Neural progenitor cell (in vitro differentiated cells): ENCODE measurements at regions not wholly inside any gene's neighbourhood (a gene's known extent, or its start where the extent isn't known, plus 50 kb on each side); places are given as distances from the start of the nearest gene placed in this dataset.

ENCODE experiments used
- DNase-seq: peaks from one replicate; pipeline ENCODE4 v3.0.0-alpha.2; 2016; ENCODE audit warnings: low spot score
- H2AFZ ChIP-seq: fragments of 200-600 bp; sonication (generic); replicated peaks from 2 replicates; pipeline ENCODE4 v1.6.1; 2016; ENCODE audit warnings: antibody characterized with exemption
- H3F3A ChIP-seq: fragments of 200-600 bp; sonication (generic); 2 replicates; pipeline ENCODE4 v1.6.1; 2016; ENCODE audit warnings: antibody characterized with exemption, low read depth
- H3K27ac ChIP-seq: fragments of 200-600 bp; sonication (generic); 2 replicates; pipeline ENCODE4 v1.5.1; 2016; ENCODE audit warnings: mild to moderate bottlenecking
- H3K27me3 ChIP-seq: fragments of 200-600 bp; sonication (generic); 2 replicates; pipeline ENCODE4 v1.6.1; 2016; ENCODE audit warnings: mild to moderate bottlenecking, moderate library complexity
- H3K36me3 ChIP-seq: fragments of 200-600 bp; sonication (generic); 2 replicates; pipeline ENCODE4 v1.5.1; 2016
- H3K4me1 ChIP-seq: fragments of 200-600 bp; sonication (generic); 2 replicates; pipeline ENCODE4 v1.6.1; 2016; ENCODE audit warnings: mixed run types
- H3K4me2 ChIP-seq: fragments of 200-600 bp; sonication (generic); 2 replicates; pipeline ENCODE4 v1.6.1; 2016
- H3K4me3 ChIP-seq: fragments of 200-600 bp; sonication (generic); 2 replicates; pipeline ENCODE4 v1.5.1; 2016
- H3K79me2 ChIP-seq: fragments of 200-600 bp; sonication (generic); 2 replicates; pipeline ENCODE4 v1.6.1; 2016; ENCODE audit warnings: low read depth
- H3K9ac ChIP-seq: fragments of 200-600 bp; sonication (generic); 2 replicates; pipeline ENCODE4 v1.6.1; 2016
- H3K9me3 ChIP-seq: fragments of 200-600 bp; sonication (generic); 2 replicates; pipeline ENCODE4 v1.5.1; 2016; ENCODE audit warnings: low read depth
- H4K20me1 ChIP-seq: fragments of 200-600 bp; sonication (generic); 2 replicates; pipeline ENCODE4 v1.6.1; 2016; ENCODE audit warnings: low read depth
- H3K27ac Mint-ChIP-seq: 3 replicates; pipeline ENCODE4 v1.8.0; 2021; ENCODE audit warnings: mixed read lengths
- H3K27me3 Mint-ChIP-seq: 2 replicates; pipeline ENCODE4 v1.8.0; 2022; ENCODE audit warnings: low read depth, mild to moderate bottlenecking, inconsistent platforms, moderate library complexity, mixed read lengths; ENCODE audit not compliant: insufficient read depth
- H3K36me3 Mint-ChIP-seq: 3 replicates; pipeline ENCODE4 v1.8.0; 2021; ENCODE audit warnings: mixed read lengths
- H3K4me1 Mint-ChIP-seq: 3 replicates; pipeline ENCODE4 v1.8.0; 2021; ENCODE audit warnings: mixed read lengths
- H3K4me3 Mint-ChIP-seq: 3 replicates; pipeline ENCODE4 v1.8.0; 2021; ENCODE audit warnings: mild to moderate bottlenecking, moderate library complexity, mixed read lengths
- H3K9me3 Mint-ChIP-seq: 3 replicates; pipeline ENCODE4 v1.8.0; 2020; ENCODE audit warnings: mixed read lengths
- EZH2 ChIP-seq: fragments of 200-600 bp; sonication (generic); IDR thresholded peaks from 2 replicates; pipeline ENCODE4 v1.6.1; 2017; ENCODE audit warnings: antibody characterized with exemption, mild to moderate bottlenecking, moderate library complexity
- EZH2phosphoT487 ChIP-seq: fragments of 200-600 bp; sonication (generic); IDR thresholded peaks from 2 replicates; pipeline ENCODE4 v1.6.1; 2017; ENCODE audit warnings: antibody characterized with exemption
- TF ChIP-seq, protein P1 (sequence below): fragments of 200-600 bp; sonication (generic); IDR thresholded peaks from 2 replicates; pipeline ENCODE4 v1.5.1; 2017; ENCODE audit warnings: antibody characterized with exemption, mild to moderate bottlenecking

DNA sequence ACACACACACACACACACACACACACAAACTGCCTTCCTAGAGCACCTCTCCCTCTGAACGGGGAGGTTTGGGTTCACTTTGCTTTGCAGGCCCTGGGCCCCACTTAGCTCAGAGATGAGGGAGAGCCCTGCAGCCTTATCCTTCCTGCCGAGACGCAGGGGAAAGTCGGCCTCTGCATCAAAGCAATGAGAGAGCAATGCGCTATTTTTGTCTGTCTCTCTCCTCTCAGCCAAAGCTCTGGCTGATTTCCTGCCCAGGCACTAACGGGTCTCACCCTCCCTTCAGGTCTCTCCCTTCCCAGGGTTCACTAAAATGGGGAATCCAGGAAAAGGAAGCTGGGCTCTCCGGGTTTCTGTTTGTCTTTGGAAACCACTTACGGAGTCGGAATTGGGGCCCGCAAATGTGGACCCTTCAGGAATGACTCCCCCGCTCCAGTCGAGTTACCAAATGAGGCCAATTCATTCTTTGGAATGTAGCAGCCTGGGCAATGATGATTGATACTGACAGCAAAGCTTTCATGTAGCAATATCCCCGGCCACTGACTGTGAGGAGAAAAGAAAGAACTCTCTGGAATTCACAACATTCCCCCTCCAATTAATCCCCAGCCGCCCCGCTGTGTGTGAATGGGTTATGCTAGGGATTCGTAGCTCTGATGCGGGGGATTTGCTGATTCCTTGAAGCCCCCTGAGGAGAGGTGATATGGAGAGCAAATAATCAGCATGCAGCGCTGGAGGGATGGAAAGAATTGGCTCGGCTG lies 61.5 kb upstream of the WLS start:
- DNase-seq, result peak; percentile 98
- Histone ChIP-seq H3K4me3 (peak overlapping the region; percentile 37), H3K27me3 (no peaks in the 10 kb centered on the region), H3K27ac (peak overlapping the region; percentile 98), H3F3A (peaks cover 54% of the 10 kb centered on the region), H3K4me1 (peaks cover 70% of the 10 kb centered on the region), H3K79me2 (no peaks in the 10 kb centered on the region), H4K20me1 (no peaks in the 10 kb centered on the region), H3K4me2 (peak overlapping the region; percentile 79), H3K9me3 (no peaks in the 10 kb centered on the region), H3K36me3 (no peaks in the 10 kb centered on the region), H3K9ac (no peak overlapping the region), H2AFZ (no peak overlapping the region)
- Mint-ChIP-seq H3K4me1 (peaks cover 83% of the 10 kb centered on the region), H3K36me3 (no peaks in the 10 kb centered on the region), H3K9me3 (peaks cover 5% of the 10 kb centered on the region), H3K4me3 (peak overlapping the region; percentile 84), H3K27me3 (peaks cover 16% of the 10 kb centered on the region), H3K27ac (peak overlapping the region; percentile 100)
- TF ChIP-seq EZH2phosphoT487, result peak; percentile 100
- TF ChIP-seq EZH2, result no peak
- TF ChIP-seq, protein P1, sequence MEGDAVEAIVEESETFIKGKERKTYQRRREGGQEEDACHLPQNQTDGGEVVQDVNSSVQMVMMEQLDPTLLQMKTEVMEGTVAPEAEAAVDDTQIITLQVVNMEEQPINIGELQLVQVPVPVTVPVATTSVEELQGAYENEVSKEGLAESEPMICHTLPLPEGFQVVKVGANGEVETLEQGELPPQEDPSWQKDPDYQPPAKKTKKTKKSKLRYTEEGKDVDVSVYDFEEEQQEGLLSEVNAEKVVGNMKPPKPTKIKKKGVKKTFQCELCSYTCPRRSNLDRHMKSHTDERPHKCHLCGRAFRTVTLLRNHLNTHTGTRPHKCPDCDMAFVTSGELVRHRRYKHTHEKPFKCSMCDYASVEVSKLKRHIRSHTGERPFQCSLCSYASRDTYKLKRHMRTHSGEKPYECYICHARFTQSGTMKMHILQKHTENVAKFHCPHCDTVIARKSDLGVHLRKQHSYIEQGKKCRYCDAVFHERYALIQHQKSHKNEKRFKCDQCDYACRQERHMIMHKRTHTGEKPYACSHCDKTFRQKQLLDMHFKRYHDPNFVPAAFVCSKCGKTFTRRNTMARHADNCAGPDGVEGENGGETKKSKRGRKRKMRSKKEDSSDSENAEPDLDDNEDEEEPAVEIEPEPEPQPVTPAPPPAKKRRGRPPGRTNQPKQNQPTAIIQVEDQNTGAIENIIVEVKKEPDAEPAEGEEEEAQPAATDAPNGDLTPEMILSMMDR, result no peak

DNA sequence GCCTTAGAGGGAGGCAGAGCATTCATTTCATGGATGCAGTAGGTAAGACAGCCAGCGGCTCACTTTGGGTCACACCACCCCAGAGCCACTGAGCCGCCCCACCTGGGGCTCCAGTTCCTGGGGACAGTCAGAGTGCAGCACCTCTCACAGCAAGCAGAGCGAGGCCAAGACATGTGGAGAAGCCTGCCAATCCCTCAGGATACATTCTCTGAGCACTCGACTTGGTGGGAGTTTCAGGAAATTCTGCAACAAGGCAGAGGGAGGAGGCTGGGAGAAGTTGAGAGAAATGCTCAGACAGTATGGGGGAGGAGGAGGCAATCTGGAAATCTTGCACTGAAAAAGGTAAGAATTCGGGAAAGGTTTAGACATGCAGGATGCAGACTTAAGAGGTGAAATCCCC lies 60.8 kb upstream of the WLS start:
- Histone ChIP-seq H3K27me3 (no peaks in the 10 kb centered on the region), H4K20me1 (no peaks in the 10 kb centered on the region), H2AFZ (no peak overlapping the region), H3K4me3 (peak overlapping the region; percentile 37), H3K4me1 (peaks cover 66% of the 10 kb centered on the region), H3K79me2 (no peaks in the 10 kb centered on the region), H3K4me2 (peak overlapping the region; percentile 73), H3K27ac (peak overlapping the region; percentile 98), H3F3A (peaks cover 54% of the 10 kb centered on the region), H3K9me3 (no peaks in the 10 kb centered on the region), H3K36me3 (no peaks in the 10 kb centered on the region), H3K9ac (no peak overlapping the region)
- DNase-seq, result peak; percentile 29
- H3K27me3 Mint-ChIP-seq, result peaks cover 13% of the 10 kb centered on the region
- H3K4me1 Mint-ChIP-seq, result peaks cover 76% of the 10 kb centered on the region
- no peaks in the 10 kb centered on the region for H3K36me3 Mint-ChIP-seq
- TF ChIP-seq, protein P1, result no peak
- no peak for TF ChIP-seq EZH2
- TF ChIP-seq EZH2phosphoT487, result no peak
- peaks cover 5% of the 10 kb centered on the region for H3K9me3 Mint-ChIP-seq
- H3K27ac Mint-ChIP-seq, result peak overlapping the region; percentile 100
- peak overlapping the region; percentile 84 for H3K4me3 Mint-ChIP-seq

DNA sequence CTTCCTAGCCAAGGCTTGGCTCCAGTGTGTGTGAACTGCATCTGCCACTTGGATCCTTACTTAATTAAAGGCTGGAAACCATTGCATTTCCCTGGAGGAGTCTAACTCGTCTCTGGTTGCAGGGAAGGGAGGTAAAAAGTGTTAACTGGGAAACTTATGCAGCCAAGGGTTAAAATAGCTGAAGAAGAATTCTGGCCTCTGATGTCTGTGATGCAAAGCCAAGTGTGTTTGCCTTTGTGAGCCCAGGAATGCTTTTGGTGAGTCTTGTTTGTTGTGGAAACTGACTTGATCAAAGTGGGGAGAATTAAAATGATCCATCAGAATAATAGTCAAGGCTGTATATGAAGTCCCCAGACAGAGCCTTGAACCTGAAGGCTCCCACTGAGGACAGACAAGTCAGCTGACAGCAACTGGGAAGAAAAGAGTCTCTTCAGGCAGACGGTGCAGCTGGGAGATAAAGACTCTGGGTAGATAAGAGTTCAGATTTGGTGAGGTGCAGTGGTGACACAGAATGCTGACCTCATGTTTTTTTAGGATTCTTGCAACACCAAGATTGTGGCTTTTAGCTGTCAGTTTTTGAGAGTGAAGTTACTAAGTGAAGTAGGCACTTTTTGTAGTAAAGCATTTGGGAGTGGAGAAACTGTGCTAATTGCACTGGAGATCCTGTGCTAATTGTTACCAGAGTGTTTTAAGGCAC lies 59.5 kb upstream of the WLS start:
- DNase-seq, result no peak
- Histone ChIP-seq H3K4me2 (peak overlapping the region; percentile 73), H3K36me3 (no peaks in the 10 kb centered on the region), H3K4me1 (peaks cover 53% of the 10 kb centered on the region), H3K4me3 (no peak overlapping the region), H3K9me3 (no peaks in the 10 kb centered on the region), H3K79me2 (no peaks in the 10 kb centered on the region), H3K27ac (no peak overlapping the region), H2AFZ (no peak overlapping the region), H3K27me3 (no peaks in the 10 kb centered on the region), H4K20me1 (no peaks in the 10 kb centered on the region), H3K9ac (no peak overlapping the region), H3F3A (peaks cover 54% of the 10 kb centered on the region)
- Mint-ChIP-seq H3K9me3 (peaks cover 5% of the 10 kb centered on the region), H3K4me1 (peaks cover 70% of the 10 kb centered on the region), H3K36me3 (no peaks in the 10 kb centered on the region), H3K27me3 (peaks cover 13% of the 10 kb centered on the region), H3K27ac (peak overlapping the region; percentile 88), H3K4me3 (peak overlapping the region; percentile 6)
- TF ChIP-seq EZH2, result no peak
- no peak for TF ChIP-seq EZH2phosphoT487
- TF ChIP-seq, protein P1, result no peak
